RKO (cell line): ENCODE measurements at regions not wholly inside any gene's neighbourhood (a gene's known extent, or its start where the extent isn't known, plus 50 kb on each side); places are given as distances from the start of the nearest gene placed in this dataset.

ENCODE experiments used
- DNase-seq: peaks from one replicate; pipeline ENCODE4 v3.0.0-alpha.2; 2016; ENCODE audit warnings: low spot score

DNA sequence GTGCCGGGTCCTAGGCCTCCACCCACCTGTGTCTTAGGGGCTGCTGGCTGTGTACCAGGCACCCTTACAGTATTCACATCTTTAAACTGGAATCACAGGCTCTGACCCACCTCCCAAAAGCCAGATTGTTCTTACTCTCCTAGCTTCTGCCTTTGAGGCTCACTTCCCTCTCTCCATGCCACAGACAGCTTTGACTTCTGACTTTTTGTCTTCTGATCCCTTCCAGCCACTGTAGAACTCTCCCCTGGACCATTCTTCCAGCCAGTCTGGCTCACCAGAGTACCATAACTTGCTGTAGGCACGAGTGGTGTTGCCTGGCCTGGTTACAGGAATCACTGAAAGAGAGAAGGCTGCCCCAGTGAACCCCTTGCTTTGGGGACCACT, 58.1 kb upstream of the STUM start:
- DNase-seq, result no peak

DNA sequence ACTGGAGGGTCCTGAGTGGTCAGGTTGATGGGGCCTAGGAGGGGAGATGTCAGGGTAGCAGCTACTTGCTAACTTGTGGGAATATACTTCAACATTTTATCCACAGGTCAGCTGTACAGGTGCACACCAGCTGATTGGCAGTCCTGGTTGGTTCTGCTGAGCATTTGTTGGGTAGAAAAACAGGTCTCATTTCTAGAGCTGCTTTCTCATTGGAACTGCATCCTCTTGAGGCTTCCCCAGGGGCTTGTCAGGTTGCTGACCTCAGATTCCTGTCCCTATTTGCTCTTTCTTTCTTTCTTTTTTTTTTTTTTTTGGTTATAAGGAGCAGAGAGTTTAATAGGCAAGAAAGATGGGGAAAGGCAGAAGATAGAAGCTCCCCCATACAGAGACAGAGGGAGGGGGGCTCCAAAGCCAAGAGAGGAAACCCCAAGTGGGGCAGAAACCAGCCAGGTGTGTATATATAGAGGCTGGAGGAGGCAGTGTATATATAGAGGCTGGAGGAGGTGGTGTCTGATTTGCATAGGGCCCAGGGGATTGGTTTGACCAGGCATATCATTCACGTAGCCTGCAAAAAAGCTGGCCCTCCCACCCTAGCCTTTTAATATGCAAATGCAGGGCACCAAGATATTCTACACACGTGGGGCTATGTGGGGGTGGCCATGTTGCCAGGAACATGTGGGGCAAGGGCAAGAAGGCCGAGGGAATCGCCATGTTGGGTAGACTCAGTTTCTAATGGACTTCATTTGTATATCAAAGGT, 57.3 kb upstream of the STUM start:
- DNase-seq, result no peak

GRCh38 chr1:226492426-226493137, 56.0 kb upstream of the STUM start:
- DNase-seq, result no peak

DNA sequence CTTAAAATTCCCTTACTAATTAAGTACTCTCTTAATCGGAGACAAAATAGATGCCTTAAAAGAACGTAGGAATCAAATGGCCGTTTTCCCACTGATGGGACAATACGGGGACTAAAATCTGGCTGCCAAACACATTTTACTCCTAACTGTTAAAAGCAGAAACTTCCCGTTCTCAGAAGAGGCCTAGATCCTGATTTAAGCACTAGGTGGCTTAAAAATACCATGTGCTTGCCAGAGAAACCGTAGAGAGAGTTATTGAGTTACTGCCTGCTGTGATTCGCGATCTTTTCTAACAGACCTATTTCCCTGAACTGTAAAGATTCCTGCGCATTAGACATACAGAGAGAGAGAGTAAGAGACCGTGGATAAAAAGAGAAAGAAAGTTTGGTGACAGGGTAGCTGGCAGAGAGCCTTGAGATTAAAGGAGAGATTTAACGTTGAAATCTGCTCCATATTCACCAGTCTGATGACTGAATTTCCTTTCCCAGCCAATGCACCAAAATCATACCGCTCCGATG, 54.4 kb upstream of the STUM start:
- DNase-seq, result no peak

- DNase-seq, result no peak
These were observed 52.8 kb upstream of the STUM start for GRCh38 chr1:226495716-226496115.

GRCh38 chr1:226496453-226497015, 52.0 kb upstream of the STUM start:
- DNase-seq, result no peak

DNA sequence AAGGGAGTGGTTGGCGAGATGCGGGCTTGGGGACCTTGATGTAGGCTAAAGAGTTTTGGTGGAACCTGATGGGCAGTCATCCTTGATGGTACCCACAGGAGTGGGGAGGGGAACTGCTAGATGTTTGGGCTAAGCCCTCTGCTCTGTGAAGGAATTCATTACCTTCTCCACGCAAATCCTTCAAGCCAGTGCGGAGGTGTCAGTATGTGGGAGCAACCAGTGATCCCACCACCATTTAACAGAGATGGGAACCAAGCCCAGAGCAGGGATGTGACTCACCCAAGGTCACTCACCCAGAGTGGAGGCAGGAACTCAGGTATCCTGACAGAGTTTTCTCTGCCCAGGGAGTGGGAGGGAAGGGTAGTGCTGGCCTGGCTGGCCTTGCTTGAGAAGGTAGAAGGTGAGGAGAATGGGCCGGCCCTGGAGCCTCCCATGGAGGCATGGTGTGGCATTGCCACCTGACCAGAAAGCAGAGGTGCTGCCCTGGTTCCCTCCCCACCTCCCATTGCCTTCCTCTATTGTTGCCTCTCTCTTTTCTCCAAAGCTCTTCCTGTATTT, 51.2 kb upstream of the STUM start:
- DNase-seq, result no peak

DNA sequence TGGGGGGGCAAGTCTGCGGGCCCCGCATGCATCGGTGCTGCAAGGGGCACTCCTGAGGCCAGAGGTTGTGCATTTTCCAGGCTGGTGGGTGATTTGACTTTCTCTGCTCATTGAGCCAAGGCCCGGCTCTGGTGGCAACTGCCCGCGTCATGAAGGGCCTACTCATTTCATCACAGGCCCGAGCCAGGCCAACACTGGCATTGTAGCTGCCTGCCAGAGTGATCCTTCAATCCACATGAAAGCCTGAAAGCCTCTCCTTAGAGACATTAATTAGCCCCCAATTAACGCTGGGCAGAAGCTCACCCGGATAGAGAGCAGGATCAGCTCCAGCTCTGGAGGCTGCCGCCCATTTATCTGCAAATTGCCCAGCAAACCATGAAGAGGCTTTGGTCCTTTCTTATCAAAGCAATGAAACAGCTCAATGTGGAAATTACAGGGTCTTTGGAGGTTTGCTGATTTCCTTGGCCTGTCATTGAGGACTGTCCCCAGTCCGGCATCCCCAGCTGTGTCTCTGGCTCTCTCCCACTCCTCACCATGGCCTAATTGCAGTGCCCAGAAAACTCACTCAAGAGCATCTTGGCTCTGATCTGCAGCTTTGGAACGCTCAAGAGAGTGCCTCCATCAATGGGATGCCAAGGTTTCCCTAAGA, 50.4 kb upstream of the STUM start:
- no peak for DNase-seq

DNA sequence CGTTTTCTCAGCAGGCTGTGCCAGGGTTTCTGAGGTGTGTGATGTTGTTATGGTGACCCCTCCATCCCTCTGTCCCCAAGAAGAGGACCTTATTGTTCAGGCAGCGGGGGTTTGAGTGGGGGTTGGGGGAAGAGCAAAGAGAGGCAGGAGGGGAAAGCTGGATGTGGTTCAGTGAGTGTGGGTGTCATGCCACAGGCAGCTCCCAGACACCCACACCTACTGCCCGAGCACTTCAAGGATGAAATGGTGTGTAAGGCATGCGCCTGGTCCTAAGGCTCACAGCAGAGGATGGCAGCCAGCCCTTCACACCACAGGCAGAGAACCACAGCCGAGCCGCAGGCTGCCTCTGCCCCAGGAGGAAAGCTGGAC, 49.9 kb upstream of the STUM start:
- no peak for DNase-seq
